GM19239 (cell line): ENCODE measurements at regions not wholly inside any gene's neighbourhood (a gene's known extent, or its start where the extent isn't known, plus 50 kb on each side); places are given as distances from the start of the nearest gene placed in this dataset.
A peak's percentile ranks its signal among the peaks of the same experiment; 100 is the strongest.

Experiments used
- DNase-seq: peaks from one replicate; pipeline ENCODE4 v3.0.0; 2011; ENCODE audit warnings: low spot score; ENCODE audit not compliant: insufficient read length
- FAIRE-seq: peaks from 2 replicates; lab custom pipeline; 2011; peaks lifted over from hg19 to GRCh38; lab: Jason Lieb, UNC

DNA sequence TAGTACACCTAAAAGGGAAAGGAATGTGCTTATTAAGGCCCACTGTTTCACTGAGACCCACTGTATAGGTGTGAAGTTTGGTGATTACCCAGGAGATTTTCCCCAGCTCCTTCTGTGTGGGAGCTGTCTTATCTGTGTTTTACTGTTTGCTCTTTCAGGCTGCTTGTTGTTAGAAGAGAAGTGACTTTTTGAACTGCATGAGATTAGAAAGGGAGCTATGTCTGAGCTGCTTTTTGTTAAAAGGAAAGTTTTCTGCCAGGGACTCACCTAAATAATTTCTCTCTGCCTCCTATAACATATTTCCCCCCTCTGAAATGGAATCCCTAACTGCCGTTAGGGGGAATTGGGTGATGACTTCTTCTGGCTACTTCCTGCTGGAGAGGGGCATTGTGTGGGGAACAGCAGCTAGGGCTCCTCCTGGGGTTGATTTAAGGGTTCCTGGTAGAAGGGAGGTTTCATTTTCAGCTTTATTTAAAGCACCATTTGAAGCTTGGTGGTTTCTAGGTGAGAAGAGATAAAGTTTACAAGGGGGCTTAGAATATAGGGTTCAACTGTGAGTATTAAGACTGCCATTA lies 77.1 kb upstream of the ATP11B start:
- DNase-seq (no peak), FAIRE-seq (no peak)

DNA sequence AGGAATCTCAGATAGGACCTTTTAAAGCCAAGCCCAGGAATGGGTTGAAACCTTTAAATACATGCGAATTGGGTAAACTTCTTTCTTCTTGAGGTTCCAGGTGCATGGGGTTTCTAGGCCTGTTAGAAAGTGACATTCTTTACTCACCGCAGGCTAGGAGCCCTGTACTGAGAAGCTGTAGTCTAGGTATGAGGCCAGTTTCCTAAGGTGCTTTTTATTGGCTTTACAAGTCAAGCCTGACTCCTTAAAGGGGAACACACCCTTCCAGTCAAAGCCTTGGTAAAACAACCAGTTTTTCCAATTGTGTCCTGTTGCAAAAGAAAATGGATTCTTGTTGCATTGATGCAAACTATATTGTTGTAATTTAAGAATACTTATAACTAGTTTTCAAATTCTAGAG lies 76.1 kb upstream of the ATP11B start:
- FAIRE-seq (peak; percentile 96), DNase-seq (no peak)

DNA sequence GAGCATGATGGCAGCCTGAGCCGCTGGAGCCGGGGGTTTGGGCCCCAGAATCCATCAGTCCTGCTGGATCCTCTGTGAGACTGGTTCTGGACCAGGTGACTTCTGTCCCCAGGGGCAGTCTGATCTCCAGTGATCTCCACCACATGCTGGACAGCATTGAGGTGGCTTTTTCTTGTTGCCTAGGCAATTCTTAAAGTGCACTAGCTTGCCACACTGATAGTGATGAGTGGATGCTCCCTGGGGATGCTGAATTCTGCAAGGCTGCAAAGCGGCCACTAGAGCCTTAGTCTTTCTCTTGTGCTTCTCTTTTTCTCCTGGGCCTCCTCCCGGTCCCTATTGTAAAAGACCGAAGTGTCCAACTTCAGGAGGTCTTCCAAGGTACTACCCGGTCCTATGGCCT lies 70.4 kb upstream of the ATP11B start:
- DNase-seq: no peak
- no peak for FAIRE-seq

DNA sequence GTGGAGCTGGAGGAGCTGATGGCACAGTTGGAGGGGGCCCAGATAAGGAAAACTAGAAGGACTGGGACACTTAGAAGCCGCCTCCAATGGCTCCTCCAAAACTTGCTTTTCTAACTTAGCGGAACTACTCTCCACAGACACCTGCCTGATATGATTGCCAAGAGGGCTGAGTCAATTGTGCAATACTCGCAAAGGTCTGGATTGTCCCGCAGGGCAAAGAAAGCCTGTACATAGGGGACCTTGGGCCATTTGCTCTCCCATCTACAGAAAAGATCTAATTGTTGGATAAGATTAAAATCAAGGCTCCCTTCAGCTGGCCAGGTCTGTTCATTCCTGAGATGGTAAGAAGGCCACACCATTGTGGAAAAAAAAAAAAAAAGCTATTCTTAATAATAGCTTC lies 69.7 kb upstream of the ATP11B start:
- FAIRE-seq (no peak), DNase-seq (no peak)

DNA sequence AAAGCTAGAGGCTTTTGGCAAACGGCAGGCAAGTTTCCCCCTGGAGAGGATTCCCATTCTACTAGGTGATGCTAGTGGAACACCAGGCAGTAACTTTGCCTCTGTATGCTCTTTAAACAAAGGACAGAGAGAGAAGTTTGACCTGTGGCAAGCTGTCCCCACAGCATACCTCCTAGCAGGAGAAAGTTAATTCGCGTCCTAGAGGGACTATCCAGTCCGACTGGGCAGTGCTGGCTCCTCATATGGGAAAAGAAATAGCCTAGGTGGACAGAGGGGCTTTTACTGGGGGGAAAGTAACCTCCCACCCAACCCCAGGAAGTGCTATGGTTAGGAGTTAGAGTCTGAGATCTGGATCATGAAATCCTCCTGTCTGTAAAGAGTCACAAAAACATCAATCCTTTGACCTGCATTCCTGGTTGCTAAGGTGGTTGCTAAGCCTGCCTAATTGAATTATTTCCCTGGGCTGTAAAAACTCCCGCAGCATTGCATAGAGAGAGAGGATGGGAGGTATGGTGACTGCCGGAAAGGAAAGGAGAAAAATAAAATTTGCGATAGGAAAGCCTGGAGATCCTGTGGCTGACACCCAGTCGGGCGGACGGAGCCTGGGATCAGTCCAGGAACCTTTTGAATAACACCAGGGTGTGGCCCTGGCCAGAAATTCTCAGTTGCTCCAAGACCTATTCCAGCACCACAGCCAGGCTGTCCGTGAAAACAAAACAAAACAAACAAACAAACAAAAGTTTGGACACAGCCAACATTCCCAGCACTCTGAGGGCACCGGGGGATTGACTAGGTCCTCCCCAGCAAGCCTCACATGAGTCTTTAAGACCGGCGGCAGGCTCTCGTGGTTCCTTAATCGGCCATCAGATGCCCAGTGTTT lies 67.7 kb upstream of the ATP11B start:
- DNase-seq (no peak), FAIRE-seq (no peak)

DNA sequence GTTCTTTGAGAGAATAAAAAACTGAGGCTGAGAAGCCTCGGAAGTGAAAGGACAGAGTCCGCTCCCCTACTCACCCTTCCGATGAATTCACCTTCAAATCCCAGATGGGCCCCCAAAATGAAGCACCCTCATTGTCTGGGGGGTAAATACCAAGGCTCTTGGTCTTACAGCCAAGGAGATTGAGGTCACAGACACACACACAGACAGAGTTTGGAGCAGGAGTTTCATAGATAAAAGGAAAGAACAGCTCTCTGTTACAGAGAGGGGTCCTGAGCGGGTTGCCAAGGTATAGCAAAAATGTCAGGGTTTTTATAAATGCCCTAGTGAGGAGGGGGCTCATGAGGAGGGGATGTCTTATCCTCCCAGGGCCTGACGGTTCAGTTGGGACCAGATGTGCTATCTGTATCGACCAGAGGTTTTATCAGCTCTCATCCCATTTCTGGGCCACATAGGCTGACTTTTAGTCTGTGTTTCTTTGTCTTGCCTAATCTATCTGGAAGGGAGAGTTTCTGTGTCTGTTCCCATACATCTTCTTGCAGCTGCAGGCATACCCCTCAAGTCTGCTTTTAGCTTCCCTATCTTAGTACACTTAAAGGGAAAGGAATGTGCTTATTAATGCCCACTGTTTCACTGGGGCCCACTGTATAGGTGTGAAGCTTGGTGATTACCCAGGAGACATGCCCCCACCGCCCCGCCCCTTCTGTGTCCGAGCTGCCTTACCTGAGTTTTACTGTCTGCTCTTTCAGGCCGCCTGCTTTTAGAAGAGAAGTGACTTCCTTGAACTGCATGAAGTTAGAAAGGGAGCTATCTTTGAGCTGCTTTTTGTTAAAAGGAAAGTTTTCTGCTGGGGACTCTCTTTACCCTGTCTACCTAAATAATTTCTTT lies 66.8 kb upstream of the ATP11B start:
- DNase-seq (no peak), FAIRE-seq (no peak)

DNA sequence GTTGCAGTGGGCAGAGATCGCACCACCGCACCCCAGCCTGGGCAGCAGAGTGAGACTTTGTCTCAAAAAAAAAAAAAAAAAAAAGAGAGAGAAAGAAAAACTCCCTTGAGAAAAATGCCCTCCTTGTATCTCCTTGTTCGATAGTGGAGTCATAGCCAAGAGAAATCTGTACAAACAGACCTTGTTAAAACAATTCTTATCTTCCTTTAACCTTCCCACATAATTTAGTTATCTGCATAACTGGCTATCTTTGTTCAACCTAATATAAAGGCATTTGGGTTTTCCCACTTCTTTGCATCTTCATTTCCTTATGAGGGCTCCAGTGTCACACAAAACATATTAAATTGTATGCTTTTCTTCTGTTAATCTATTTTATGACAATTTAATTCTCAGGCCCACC lies 65.1 kb upstream of the ATP11B start:
- DNase-seq (no peak), FAIRE-seq (no peak)

DNA sequence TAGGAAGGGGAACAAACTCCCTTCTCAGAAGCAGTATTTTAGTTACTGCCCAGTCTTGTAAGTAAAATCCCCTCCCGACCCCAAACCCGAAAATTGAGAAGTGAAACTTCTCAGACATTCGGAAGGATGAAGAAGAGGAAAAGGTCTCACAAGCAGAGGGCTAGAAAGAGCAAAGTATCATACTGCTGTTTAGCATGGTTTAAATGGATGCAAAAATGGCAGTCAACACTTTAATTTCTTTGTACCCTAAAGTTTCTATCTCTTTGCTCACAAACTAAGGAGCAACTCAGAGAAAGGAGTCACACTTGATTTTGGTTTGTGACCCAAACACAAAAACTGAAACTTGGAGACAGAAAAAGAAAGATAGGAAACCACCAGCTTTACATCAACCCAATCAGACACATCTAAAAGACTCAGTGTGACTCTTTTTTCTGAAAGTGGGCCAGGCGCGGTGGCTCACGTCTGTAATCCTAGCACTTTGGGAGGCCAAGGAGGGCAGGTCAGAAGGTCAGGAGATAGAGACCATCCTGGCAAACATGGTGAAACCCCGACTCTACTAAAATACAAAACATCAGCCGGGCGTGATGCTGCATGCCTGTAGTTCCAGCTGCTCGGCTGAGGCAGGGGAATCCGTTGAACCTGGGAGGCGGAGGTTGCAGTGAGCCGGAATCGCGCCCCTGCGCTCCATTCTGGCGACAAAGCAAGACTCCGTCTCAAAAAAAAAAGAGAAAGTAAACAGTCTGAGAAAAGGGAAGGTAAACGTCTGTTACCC lies 63.2 kb upstream of the ATP11B start:
- DNase-seq (peak; percentile 13), FAIRE-seq (peak; percentile 88)

DNA sequence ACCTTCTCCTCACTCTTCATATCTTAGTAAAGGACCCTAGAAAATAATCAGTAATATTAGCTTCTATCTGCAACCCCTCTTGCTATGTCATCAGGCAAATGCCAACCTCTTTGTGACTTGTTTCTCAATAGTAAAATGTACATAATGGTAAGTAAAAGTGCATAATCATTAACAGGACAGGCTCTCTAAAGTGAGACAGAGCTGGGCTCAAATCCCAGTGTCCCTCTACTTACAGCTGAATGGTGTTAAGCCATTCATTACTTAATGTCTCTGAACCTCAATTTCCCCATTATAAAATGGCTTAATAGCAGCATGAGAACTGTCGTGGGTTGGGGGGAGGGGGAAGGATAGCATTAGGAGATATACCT lies 62.6 kb upstream of the ATP11B start:
- DNase-seq (no peak), FAIRE-seq (peak; percentile 77)

DNA sequence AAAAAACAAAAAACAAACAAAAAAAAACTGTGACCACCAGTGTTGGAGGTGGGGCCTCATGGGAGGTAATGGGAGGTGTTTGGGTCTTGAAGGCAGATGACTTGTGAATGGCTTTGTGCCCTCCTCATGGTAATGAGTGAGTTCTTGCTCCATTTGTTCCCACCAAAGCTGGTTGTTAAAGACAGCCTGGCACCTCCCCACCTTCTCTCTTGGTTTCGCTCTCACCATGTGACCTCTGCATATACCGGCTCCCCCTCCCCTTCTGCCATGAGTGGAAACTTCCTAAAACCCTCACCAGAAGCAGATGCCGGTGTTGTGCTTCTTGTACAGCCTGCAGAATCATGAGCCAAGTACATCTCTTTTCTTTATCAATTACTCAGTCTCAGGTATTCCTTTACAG lies 61.5 kb upstream of the ATP11B start:
- FAIRE-seq (peak; percentile 4), DNase-seq (no peak)

DNA sequence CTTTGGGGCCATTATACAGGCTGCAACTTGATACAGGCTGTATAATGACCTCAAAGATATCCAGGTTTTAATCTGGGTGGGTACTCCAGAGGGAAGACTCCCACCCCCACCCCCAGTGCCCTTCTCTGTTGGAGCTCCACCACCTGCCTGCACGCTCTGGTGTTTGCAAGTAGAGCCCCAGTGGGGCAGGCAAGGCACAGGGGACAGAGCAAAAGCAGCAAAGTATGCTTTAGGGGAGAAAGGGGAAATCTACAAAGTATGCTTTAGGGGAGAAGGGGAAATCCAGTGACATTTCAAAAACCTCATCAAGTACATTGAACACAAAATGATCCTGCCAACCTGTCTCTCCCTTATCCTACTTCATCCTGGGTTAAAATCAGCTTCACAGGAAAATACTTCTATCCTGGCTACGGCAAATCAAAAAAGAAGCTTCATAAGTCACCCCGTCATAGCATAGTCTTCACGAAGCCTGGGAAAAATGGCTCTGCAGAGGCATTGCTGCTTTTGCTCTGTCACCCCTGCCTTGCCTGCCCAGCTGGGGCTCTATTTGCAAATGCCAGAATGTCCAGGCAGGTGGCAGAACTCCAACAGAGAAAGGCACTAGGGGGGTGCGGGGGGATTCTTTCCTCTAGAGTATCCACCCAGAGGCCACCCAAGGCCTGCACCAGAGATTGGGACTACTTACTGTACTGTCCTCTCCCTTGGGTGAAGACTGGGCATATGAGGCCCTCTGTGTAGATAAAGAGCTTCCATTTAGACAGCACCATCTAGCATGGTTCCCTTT lies 60.9 kb upstream of the ATP11B start:
- DNase-seq: no peak
- FAIRE-seq: no peak

DNA sequence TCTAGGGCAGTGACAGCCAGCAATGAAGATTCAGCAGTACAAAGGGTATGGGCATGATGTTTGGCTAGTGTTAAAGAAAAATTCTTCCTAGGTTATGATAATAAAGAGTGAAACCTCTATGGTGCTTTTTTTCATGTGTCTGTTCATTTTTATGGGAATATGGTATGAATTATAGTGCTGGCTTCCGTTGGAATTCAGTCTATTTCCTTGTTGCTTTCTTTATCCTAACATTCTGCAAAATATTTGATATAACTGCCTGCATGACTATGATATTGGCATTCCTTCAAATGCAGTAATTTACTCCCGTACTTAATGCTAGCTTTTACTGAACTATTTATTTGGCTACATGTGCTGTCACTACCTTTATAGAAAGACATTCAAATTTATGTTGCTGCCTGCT lies 57.6 kb upstream of the ATP11B start:
- FAIRE-seq (no peak), DNase-seq (no peak)

DNA sequence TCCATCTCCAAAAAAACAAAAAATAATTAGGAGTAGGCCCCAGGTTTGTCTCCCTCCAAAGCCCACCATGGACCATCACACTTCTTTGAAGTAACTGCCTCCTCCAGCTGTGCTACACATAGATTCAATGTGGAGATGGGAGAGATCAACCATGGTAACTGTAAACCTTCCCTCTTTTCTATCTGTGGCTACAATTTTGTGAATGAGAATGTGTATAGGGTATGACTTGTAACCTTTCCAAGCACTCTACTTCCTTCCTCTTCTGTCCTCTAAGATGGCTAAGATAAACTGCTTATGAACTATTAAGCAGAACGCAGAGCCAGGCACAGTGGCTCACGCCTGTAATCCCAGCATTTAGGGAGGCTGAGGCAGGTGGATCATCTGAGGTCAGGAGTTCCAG lies 55.5 kb upstream of the ATP11B start:
- DNase-seq (no peak), FAIRE-seq (no peak)

DNA sequence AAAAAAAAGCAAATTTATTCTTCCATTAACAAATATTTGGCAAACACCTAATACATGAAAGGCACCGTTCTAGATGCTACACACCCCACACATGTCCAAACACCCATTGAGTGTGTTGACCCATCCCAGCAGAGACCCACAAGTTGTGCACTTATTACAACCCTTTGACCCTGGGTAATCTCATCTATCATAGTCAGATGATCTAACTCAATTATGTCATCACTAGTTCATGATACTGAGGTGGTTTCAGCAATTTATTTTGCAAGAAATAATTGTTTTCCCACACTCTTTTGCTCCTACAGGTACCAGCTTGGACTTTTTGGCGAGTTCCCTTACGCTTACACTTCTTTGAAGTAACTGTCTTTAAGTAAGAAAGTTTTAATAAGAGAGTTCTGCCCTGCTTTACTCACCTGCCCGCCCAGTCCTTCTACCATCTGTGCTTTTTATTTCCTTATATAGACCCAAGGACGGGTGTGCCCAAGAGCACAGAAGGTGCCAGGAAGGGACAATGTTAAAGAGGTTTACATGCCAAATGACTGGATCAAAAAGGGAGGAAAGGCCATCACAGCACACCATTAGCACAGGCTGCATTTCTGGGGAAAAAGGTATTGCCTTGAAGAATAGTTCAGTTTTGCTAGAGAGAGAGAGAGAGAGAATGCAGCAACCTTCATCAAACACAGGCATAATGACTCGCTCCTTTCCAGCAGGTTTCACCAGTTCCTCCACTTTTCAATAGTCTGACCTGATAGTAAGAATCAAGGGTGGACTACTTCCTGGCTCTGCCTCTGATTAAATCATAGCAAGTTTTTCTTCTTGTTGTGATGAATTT lies 54.5 kb upstream of the ATP11B start:
- FAIRE-seq (no peak), DNase-seq (no peak)

DNA sequence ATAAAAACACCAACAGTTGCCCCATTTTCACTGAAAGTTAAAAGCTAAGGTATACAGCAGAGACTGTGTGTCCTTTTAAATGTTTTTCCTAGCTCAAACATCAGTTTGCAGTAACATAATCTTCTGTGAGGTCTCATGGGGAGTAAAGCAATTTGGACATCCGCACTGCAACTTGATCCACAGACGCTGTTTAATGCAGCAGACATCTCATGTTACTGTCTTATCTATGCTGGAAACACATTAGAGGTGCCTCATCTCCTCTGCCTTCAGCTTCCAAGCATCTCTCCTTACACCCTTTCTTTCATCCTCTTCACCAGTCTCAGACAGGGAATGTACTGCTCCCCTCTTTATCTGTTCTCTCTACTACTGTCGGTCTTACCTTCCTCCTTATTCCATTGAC lies 53.7 kb upstream of the ATP11B start:
- FAIRE-seq: no peak

DNA sequence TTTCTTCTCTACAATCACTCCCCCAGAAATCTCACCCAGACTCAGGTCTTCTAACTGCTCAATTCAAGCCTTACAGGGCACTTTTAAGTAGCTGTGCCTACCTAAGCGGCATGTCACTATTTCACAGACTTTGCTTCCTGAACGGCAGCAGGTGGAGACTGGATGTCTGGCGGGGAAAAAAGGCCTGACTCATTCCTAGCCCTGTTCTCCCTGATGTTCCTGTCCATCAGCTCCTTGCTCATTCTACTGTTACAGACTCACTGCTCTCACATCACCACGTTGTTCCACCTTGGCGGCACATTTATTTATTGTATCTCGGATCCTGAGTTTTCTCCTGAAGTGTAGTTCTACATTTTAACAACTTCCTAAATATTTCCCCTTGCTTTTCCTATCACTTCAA lies 52.6 kb upstream of the ATP11B start:
- no peak for DNase-seq
- no peak for FAIRE-seq

More for the DNA sequence above, 53.7 kb upstream of the ATP11B start:
- DNase-seq: no peak

DNA sequence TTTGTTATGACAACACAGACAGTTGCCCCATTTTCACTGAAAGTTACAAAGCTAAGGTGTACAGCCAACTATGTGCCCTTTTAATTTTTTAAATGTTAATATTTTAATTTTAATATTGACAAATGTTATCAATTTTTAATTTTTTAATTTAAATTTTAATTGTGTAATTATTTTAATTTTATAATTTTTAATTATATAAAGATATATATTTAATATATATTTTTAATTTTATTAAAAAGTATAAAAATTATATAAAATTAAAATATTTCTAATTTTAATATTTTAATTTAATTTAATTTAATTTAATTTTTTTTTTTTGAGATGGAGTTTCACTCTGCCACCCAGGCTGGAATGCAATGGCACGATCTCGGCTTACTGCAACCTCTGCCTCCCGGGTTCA lies 52.1 kb upstream of the ATP11B start:
- DNase-seq (no peak), FAIRE-seq (no peak)
